Nucleus accumbens (tissue), 56 donors: ENCODE measurements at regions not wholly inside any gene's neighbourhood (a gene's known extent, or its start where the extent isn't known, plus 50 kb on each side); places are given as distances from the start of the nearest gene placed in this dataset.
A peak's percentile ranks its signal among the peaks of the same experiment; 100 is the strongest.

Source experiments
- DNase-seq, 56 donors: peaks; one replicate each; lab custom pipeline; 2025; lab: John Stamatoyannopoulos, UW

DNA sequence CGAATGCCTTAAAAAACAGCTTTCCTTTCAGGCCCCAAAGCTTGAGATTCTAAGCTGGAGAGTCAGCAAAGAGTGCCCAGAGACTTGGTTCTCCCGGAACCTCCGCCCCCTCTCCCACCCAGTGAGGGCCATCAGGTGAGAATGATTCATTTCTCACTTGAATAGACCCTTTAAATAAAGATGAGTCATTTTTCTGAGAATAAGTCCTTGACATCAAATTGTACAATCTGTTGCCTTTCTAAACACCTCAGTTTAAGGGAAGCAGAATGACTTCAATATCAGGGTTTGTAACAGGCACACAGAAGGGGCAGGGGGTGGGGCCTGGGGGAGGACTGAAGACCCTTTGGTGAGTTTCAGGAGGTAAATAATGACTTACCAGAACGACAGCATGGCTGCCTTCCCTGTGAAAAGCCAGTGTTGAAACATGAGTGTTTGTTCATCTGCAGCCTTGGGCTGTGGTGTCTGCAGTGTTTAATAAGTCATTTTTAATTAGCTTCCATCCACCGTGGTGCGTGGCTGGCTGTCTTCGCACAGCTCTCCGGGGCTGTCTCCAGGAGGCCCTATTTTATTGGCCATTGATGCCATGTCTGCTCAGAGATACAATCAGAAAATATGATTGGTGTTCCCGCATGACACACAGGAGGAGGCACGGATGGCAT is 134.9 kb upstream of the ZNF236 start:
- DNase-seq, result peak in 5 of 56 donors; percentile 5 to 32 (median 20)

DNA sequence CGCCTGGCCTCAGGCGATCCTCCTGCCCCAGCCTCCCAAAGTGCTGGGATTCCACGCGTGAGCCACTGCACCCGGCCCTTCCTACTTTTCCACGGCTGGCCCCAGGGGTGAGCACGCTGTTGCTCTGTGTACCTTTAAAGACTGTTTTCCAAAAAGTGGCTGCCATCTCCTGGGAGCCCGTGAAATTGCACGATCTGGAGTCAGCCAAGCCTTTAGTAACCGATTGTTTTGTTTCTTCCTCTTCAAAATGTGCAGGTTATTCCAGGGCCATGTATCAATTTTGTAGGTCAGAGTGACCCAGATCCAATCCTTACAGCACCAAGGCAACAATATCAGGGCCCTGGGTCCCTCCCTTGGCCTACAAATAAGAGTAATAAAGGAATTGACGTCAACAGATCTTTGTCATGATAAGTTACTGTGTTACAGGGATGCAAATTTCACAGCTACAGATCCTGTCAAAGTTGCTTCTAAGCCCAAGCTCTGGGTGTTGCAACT is 135.6 kb upstream of the ZNF236 start:
- peak in 33 of 56 donors; percentile 8 to 79 (median 39) for DNase-seq

DNA sequence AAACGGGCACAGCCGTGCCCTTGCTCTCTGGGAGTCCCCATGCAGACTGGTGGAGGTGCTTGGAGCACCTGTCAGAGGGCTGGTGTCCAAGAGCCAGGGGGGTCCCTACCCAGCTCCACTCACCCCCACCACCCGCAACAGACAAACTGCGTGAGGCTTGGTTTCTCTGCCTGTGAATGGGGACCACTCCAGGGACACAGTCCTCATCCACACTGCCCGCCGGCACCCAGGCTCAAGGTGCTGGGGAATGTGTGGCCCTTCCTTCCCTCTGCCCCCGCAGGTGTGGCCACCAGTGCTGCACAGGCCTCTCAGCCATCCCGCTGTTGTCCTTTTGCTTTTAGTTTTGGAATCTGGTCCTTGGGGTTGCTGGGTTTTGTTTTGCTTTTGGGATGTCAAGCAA is 136.5 kb upstream of the ZNF236 start:
- DNase-seq, result no peak

DNA sequence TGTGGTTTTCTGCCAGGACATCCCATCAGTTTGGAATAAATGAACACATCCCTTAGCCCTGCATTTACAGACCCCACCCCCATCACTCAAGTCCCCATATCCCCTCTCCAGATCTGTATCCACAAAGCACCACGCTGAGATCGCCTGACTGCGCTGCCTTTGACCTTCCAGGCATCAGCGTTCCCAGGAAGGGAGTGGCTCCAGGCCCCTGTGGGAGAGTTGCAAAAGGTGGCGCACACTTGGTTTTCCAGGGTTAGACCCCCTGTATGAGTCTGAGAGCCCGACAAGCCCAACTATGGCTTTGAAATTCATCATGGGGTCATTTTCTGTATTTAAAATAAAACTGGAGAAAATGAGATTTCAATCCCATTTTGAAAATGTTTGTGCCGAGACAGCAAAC is 137.0 kb upstream of the ZNF236 start:
- no peak for DNase-seq

DNA sequence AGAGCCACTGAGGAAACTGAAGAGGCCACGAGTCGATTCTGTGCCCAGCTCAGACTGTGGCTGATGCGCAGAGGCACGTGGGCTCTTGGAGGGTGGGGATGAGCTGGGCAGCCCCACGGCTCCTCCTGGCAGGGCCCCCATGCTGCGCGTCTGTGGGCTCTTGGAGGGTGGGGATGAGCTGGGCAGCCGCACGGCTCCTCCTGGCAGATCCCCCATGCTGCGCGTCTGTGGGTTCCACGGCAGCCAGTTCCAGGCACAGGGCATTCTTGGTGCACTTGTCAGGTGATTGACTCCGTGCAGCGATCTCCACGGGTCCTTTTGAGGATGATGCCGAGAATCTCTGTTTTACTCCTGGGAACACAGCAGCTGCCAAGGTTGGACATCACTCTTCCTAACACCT is 138.1 kb upstream of the ZNF236 start:
- peak in 1 of 56 donors; percentile 29 for DNase-seq

DNA sequence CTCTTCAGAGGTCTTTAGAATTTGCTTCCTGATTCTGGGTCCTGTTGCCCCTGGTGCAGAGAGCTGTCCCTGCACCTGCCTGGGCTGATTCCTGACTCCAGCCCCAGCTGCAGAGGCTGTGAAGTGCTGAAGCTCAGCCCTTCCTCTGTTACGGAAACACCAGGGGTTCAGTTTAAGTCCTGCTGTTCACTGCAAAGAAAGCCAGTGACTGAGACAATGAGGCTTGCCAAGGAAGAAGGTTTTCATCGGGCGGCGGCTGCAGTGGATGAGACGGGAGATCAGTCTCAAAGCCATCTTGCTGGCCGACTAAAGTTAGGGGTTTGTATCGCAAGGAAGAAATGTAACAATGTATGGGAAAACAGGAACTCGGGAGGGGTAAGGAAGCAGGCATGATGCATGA is 142.4 kb upstream of the ZNF236 start:
- DNase-seq, result no peak

DNA sequence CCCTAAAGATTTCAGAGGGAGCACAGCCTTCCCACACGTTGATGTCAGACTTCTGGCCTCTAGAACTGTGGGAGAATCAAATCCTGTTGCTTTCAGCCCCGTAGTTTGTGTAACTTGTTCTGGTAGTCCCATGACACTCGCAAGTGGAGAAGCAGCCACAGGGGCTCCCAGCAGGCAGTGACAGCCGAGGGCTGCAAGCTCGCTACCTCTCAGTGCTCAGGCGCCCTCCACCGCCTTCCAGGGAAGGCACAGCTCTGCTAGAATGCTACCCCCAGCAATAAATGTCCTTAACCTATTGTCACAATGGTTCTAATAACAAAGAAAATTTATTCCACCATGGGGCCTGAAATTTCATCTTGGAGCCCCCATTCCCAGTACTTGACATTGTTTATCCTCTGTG is 143.1 kb upstream of the ZNF236 start:
- no peak for DNase-seq

DNA sequence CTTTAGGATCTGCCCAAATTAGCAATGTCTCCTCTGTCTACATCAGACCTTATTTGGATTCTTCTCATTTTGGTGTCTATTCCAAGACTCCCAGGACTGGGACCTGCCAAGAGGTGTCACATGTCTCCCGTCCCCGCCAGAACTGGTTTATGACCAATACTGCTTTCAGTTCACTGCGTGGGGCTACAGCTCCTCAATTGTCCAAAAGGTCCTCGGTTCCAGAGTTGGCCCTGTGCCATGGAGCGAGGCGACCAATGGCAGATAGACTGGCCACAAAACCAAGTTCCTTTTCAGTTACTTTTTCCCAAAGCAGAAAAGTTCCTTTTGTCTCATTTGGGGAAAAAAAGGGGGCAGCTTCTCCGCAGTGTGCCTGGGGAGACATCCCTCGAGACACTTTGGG is 144.1 kb upstream of the ZNF236 start:
- peak in 47 of 56 donors; percentile 12 to 88 (median 51) for DNase-seq

DNA sequence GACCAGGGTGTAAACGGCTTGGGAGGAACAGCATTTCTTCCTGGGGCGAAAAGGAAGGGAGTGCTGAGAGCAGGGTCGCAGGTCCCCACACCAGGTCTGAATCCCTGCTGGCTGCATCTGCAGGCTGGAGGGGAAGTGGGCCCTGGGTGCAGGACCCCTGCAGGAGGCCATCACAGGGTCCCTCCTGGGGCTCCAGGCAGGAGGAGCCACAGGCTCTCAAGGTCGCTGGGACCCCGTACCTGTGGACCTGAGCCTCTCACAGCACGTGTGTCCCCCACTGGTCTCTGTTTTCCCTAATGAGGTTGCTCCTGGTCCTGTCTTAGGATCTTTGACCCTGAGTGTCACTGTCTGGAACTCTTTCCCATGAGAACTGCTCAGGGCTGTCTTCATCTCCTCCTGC is 147.8 kb upstream of the ZNF236 start:
- DNase-seq, result no peak

DNA sequence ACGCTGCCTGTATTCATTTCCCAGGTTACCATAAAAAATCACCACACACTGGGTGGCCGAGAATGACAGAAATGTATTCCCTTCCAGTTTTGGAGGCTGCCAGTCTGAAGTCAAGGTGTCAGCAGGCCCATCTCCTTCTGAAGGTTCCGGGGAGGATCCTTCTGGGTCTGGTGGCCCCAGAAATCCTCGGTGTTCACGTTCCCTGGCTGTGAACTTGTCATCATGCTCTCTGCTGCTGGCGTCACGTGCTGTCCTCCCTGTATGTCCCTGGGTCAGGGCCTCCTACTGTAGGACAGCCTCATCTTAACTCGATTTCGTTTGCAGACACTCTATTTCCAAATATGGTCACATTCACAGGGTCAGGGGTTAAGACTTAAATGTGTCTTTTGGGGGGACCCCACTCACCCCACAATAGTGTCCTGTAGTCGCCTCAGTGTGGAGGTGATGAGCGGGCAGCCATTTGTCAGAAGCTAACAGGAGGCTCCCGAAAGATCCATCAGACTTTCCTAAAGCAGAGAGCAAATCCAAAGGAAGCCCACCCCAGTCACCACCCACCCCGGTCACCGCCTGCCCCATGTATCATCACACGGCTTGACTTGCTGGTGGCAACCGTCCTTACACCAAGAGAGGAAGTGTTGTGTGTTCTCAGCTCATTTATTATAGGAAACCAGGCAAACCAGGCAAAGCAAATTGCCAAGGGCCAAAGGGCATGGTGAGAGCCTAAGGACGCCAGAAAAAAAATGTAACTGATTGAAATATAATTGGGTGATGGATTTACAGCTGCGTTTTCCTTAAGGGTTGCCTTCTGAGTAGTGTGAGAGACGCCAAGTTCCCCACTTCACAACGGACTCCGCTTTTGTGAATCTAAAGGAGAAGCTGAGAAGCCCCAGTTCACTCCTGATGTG is 148.8 kb upstream of the ZNF236 start:
- no peak for DNase-seq

DNA sequence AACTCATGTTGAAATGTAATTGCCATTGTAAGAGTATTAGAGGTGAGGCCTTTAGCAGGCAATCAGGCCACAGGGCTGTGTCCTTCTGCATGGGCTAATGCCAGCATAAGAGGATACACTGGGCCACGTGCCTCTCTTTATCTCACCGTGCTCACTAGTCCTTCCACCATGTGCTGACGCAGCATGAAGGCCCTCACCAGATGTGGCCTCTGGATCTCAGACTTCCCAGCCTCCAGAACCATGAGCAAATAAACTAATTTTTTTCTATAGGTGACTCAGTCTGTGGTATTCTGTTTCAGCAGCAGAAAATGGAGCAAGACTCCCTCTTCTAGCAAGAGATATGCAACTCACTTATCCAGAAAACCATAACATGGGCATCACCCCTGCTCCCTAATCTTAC is 149.7 kb upstream of the ZNF236 start:
- DNase-seq, result no peak

DNA sequence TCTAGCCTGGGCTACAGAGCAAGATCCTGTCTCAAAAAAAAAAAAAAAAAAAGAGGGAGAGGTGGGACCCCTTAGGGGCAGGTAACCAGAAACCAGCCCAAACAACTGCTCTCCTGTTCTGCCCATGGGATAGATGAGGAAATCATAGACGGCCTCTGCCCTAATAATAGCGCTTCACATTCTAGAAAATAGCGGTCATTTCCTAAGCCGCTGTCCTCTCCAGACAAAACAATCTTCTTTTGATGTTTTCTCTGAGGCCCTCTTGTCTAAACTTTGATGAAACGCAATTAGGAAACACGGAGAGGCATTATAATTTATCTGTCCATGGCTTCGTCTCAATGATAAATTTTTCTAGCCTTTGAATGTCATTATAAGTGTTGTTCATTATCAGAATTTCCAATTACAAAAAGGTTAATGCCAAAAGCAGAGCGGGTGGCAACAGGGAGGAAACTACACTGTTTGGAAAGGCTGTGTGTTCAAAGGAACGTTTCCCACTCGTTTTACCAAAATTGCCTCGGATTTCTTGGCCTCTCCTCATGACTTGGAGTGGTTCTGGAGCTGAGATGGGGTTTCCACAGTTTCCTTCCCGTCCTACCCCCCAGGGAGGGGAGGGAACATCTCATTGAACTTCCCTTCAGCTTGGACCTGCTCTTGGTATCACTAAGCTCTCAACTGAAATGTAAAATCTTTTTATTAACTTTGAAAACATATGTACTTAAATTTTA is 151.6 kb upstream of the ZNF236 start:
- DNase-seq, result peak in 7 of 56 donors; percentile 11 to 40 (median 24)

DNA sequence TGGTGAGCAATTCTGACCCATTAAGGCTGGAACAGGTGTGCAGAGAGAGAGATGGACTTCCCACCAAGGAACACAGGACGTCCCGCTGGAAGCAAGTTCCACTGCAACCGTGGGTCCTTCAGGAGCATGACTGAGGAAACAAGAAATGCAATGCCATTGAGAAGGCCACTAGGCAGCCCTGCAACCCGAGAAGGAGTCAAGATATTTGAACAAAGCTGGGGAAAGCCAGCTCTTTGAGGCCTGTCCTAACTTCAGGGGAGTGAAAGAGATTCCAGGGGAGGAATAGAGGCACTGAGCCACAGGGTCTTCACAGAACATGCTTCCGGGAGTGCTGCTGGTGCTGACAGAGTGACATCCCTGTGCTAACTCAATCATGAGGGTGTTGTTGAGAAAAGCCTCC is 153.8 kb upstream of the ZNF236 start:
- DNase-seq, result no peak

DNA sequence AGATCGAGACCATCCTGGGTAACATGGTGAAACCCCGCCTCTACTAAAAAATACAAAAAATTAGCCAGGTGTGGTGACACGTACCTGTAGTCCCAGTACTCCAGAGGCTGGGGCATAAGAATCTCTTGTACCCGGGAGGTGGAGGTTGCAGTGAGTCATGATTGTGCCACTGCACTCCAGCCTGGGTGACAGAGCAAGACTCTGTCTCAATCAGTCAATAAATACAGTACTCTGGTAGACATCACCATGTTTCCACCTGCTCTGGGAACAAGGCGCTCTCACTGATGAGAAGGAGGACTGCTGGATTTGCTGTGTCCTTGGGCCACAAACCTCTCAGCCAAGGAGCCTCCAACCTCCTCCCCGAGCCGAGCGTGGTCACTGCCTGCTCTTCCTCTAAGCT is 154.2 kb upstream of the ZNF236 start:
- DNase-seq, result no peak

DNA sequence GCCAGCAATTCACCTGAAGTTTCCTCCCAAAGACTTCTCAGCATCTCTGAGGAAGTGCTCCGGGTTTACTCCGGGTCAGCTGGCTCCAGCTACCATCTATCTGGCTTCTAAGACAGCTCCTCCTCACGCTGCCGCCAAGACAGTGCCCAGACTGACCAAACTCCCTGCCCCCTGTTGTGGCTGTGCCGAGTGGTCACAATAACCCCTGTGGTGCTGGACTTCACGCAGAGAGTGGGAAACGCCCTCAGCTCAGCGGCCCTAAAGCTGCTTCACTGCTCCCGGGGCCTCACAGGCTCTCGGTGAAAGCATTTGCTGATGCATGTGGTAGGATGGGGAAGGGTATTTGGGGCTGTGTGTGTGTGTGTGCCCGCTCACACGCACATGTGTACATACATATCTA is 154.8 kb upstream of the ZNF236 start:
- no peak for DNase-seq

DNA sequence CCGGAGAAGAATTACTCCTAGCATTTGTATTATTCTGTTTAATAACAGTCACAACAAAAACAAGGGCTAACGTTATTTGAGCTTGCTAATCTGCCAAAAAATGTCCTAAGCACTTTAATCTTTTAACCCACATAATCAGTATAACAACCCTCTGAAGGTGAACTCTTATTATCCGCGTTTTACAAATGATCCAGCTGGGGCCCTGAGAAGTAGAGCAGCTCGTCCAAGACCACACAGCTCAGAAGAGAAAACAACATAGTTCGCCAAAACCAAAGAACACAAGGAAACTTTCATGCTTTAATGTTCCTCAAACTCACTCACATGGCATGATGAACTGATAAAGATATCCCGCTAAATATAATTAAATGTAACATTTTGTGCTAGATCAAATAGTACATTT is 159.7 kb upstream of the ZNF236 start:
- no peak for DNase-seq

DNA sequence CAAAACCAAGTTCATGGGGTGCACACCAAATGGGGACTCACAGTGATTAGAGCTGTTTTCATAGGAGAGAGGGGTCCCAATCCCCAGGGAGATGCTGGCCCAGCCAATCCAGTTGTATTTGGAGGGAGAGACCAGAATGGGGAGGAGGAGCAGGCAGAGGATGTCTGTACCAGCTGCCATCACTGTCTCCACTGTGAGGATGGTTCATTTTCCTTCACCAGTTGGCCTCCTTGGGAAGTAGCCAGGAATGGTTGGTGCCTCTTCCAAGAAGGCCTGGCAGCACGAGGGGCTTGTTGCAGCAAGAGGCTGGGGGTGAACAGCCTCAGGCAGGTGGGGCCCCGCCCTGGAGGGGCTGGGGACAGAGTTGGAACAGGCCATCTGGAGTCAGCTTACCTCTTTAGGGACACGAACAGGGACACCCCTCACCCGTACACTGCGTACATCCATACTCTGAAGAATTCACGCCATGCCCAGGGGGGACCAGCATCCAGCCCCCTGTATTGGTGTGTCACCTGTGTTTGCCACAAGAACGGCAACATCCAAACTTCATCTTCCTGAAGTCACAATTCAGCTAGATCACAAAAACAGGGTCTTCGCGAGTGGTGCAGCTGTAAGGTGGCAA is 161.7 kb upstream of the ZNF236 start:
- no peak for DNase-seq

DNA sequence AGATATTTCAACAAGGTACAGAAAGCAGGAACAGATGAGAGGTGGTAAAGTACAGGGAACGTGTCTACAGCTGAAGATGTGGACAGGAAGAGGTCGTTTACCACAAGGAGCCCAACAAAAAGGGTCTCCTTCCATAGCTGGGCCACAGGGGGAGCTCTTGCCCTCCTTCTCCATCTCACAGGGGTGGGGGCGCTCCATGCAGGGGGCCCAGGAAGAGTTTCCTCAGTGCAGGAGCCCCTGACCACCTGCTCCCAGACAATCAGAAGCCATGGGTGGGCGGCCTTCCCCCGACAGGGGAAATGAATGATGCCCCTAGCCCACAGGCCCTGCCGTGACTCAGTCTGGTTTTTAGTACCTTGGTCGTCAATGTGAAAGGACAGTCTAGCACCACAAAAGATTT is 163.6 kb upstream of the ZNF516 start:
- no peak for DNase-seq

DNA sequence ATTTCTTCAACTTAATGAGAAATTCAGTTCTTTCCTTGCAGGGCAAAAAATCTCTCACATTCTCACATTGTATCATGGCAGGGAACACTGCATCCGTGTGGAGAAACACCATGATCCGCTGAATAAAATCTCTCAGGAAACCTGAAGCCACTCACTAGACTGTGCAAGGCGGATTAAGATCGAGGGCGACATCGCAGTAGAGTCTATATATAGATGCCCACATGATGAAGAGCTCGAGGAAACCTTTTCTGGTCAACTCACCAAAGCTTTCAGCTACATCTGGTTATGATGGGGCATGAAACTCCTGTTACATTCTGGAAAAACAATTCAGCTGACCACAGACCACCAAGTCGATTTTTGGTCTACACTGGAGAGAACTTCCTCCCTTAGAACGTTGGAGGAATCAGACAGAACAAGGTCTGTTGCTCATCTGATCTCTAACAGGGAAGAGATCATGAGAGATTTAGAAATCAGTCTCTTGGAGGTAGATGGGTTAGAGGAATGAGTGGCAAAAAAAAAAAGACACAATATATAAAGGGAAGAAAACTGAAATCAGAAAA is 162.9 kb upstream of the ZNF516 start:
- no peak for DNase-seq
